Heart left ventricle (tissue), 16 donors: ENCODE measurements at regions not wholly inside any gene's neighbourhood (a gene's known extent, or its start where the extent isn't known, plus 50 kb on each side); places are given as distances from the start of the nearest gene placed in this dataset.

Experiments used
- ATAC-seq, 4 donors: fragments of 200-7000 bp; cut with Tn5 transposase; one replicate each; pipeline ENCODE4 v1.9.1; 2020 to 2022; ENCODE audit warnings: moderate library complexity in 4 of 4, mild to moderate bottlenecking in 3 of 4, moderate number of reproducible peaks in 1 of 4
- DNase-seq, 5 donors: peaks; one replicate each; pipeline ENCODE4 v3.0.0-alpha.2; 2020
- H3K27ac ChIP-seq, 12 donors: fragments of 200-600 bp; sonication (generic) in 4 of 12; one replicate each; pipeline versions ENCODE4 v1.5.0 to v1.8.0; 2016 to 2022; ENCODE audit warnings: mild to moderate bottlenecking in 2 of 12
- H3K27me3 ChIP-seq, 9 donors: fragments of 200-600 bp; sonication (generic) in 2 of 9; one replicate each; pipeline versions ENCODE4 v1.5.1 to v1.8.0; 2016 to 2022; ENCODE audit warnings: mild to moderate bottlenecking in 3 of 9
- H3K36me3 ChIP-seq, 9 donors: fragments of 200-600 bp; sonication (generic) in 2 of 9; one replicate each; pipeline versions ENCODE4 v1.5.0 to v1.8.0; 2018 to 2022; ENCODE audit warnings: mild to moderate bottlenecking in 2 of 9
- H3K4me1 ChIP-seq, 12 donors: fragments of 200-600 bp; sonication (generic) in 4 of 12; one replicate each; pipeline versions ENCODE4 v1.5.0 to v1.8.0; 2016 to 2022; ENCODE audit warnings: mild to moderate bottlenecking in 3 of 12
- H3K4me3 ChIP-seq, 12 donors: fragments of 200-600 bp; sonication (generic) in 4 of 12; one replicate each; pipeline versions ENCODE4 v1.5.0 to v1.8.0; 2017 to 2022; ENCODE audit warnings: mild to moderate bottlenecking in 9 of 12, moderate library complexity in 4 of 12
- H3K9me3 ChIP-seq, 12 donors: fragments of 200-600 bp; sonication (generic) in 4 of 12; one replicate each; pipeline versions ENCODE4 v1.5.0 to v1.8.0; 2016 to 2022; ENCODE audit warnings: mild to moderate bottlenecking in 1 of 12
- CTCF ChIP-seq, 12 donors: fragments of 200-600 bp; sonication (generic) in 4 of 12; IDR thresholded peaks; one replicate each; pipeline versions ENCODE4 v1.5.0 to v1.8.0; 2018 to 2022; ENCODE audit warnings: antibody characterized with exemption in 12 of 12, mild to moderate bottlenecking in 5 of 12
- POLR2A ChIP-seq, 2 donors: fragments of 450-650 bp; IDR thresholded peaks; one replicate each; pipeline ENCODE4 v1.6.1; 2017; ENCODE audit warnings: antibody characterized with exemption in 2 of 2, mild to moderate bottlenecking in 2 of 2, moderate library complexity in 2 of 2
- WGBS, 4 donors: extraction: QIAGEN DNeasy Blood & Tissue Kit in 2 of 4; methylation state at CpG; one replicate each; pipeline versions ENCODE4 v1.1.5 to v1.1.7; 2013 to 2018; 5-methylcytosine and 5-hydroxymethylcytosine counted together
- intact Hi-C, 10 donors: fragments of 100-400 bp; cut with DNase I; formaldehyde crosslinking; loops; one replicate each; pipeline versions ENCODE4 v1.11.1 to v1.14.2; 2022
- donor health status: ischemic (EF 13 %, LVEDD 7.1; RV severe dilation, severe dysfunction).
- donor health status: healthy with polysubstance abuse.
- donor health status: DM: no; HTN: yes; CAD: no.
- donor health status: DM: no; HTN: no; CAD: no.
- donor health status: ischemic (EF 25% LVEDD 6.9; RV normal size, moderate dysfunction).
- donor health status: ischemic (EF 25% LVEDD 5.7; RV mildly dilated, moderate dysfunction).
- donor health status: healthy.
- donor health status: DM: yes; HTN: yes; CAD: no.
- donor health status: ischemic (EF 35%, LVEDD 5.7; RV mildly dilated, moderate dysfunction).
- donor health status: nonischemic (EF 11% LVEDD 7.7; RV severe dilation, severe dysfunction).
- donor health status: DM: yes; HTN: yes; CAD: no.
- donor health status: PGD.
- donor health status: ischemic (EF 29% LVEDD 5.4; RV normal size, mild dysfunction).
- donor health status: nonischemic (EF 23%, LVEDD 6.1; RV moderate dilation, normal function).

- DNase-seq = no peak
Measured at GRCh38 chr3:3699816-3700633, 99.2 kb upstream of the LRRN1 start.

GRCh38 chr3:3699407-3699806 lies 99.8 kb upstream of the LRRN1 start:
- intact Hi-C loops = no loop called here
- Histone ChIP-seq H3K27ac (no peak overlapping the region), H3K36me3 (no peaks in the 10 kb centered on the region), H3K9me3 (no peaks in the 10 kb centered on the region), H3K4me1 (no peaks in the 10 kb centered on the region), H3K27me3 (no peaks in the 10 kb centered on the region), H3K4me3 (no peak overlapping the region)
- 65 to 68% (median 66%) methylated on average over 5 of the region's 5 CpGs for WGBS, 4 donors
- no peak for TF ChIP-seq CTCF (IDR thresholded peaks at IDR 0.05)
- TF ChIP-seq POLR2A (IDR thresholded peaks at IDR 0.05) = no peak
- DNase-seq (no peak), ATAC-seq (no peak)

More at GRCh38 chr3:3699816-3700633, 99.2 kb upstream of the LRRN1 start:
- Histone ChIP-seq H3K27ac (no peak overlapping the region), H3K4me3 (no peak overlapping the region), H3K9me3 (no peaks in the 10 kb centered on the region), H3K4me1 (no peaks in the 10 kb centered on the region), H3K27me3 (no peaks in the 10 kb centered on the region), H3K36me3 (no peaks in the 10 kb centered on the region)
- no peak for TF ChIP-seq CTCF (IDR thresholded peaks at IDR 0.05)
- TF ChIP-seq POLR2A (IDR thresholded peaks at IDR 0.05) = no peak
- 59 to 74% (median 66%) methylated on average over 7 of the region's 7 CpGs for WGBS, 4 donors
- intact Hi-C loops = no loop called here
- no peak for ATAC-seq

GRCh38 chr3:3696345-3696744 lies 102.9 kb upstream of the LRRN1 start:
- intact Hi-C loops = no loop called here
- Histone ChIP-seq H3K4me1 (no peaks in the 10 kb centered on the region), H3K4me3 (no peak overlapping the region), H3K9me3 (no peaks in the 10 kb centered on the region), H3K36me3 (no peaks in the 10 kb centered on the region), H3K27me3 (no peaks in the 10 kb centered on the region), H3K27ac (no peak overlapping the region)
- DNase-seq (no peak), ATAC-seq (no peak)
- WGBS, 4 donors = 53 to 63% (median 60%) methylated on average over 5 of the region's 5 CpGs
- TF ChIP-seq POLR2A (IDR thresholded peaks at IDR 0.05) = no peak
- no peak for TF ChIP-seq CTCF (IDR thresholded peaks at IDR 0.05)

- Histone ChIP-seq H3K9me3 (no peaks in the 10 kb centered on the region), H3K27me3 (no peaks in the 10 kb centered on the region), H3K4me3 (no peak overlapping the region), H3K4me1 (no peaks in the 10 kb centered on the region), H3K27ac (no peak overlapping the region), H3K36me3 (no peaks in the 10 kb centered on the region)
- intact Hi-C loops = no loop called here
- TF ChIP-seq POLR2A (IDR thresholded peaks at IDR 0.05) = no peak
- no peak for TF ChIP-seq CTCF (IDR thresholded peaks at IDR 0.05)
- ATAC-seq (no peak), DNase-seq (no peak)
- WGBS, 4 donors = 56 to 100% (median 90%) methylated on average over 1 of the region's 1 CpG
Measured at GRCh38 chr3:3693593-3693992, 105.6 kb upstream of the LRRN1 start.
